H1 (cell line): ENCODE measurements at regions not wholly inside any gene's neighbourhood (a gene's known extent, or its start where the extent isn't known, plus 50 kb on each side); places are given as distances from the start of the nearest gene placed in this dataset.

ENCODE experiments used
- CTCF ChIA-PET: fragments of 300-600 bp; sonication (Branson Sonifier 250); formaldehyde crosslinking; loops from one replicate; lab custom pipeline; 2021; ENCODE audit not compliant: partially characterized antibody; lab: Charles Lee
- POLR2A ChIA-PET: fragments of 300-600 bp; sonication (Branson Sonifier 250); formaldehyde crosslinking; loops from one replicate; lab custom pipeline; 2021; ENCODE audit warnings: inconsistent platforms; ENCODE audit not compliant: partially characterized antibody; lab: Charles Lee
- DNase-seq, 2 experiments: peaks; one replicate each; pipeline versions ENCODE4 v3.0.0 to v3.0.0-alpha.2; 2010 to 2022; ENCODE audit warnings: low spot score in 2 of 2, low read depth in 1 of 2, mixed read lengths in 1 of 2
- FAIRE-seq: peaks from 2 replicates; lab custom pipeline; 2011; peaks lifted over from hg19 to GRCh38; lab: Jason Lieb, UNC
- H2AFZ ChIP-seq: 2 replicates; pipeline ENCODE4 v1.8.1; 2012; ENCODE audit warnings: low read length, inconsistent platforms
- H2AK5ac ChIP-seq: 2 replicates; pipeline ENCODE4 v1.6.1; 2013; ENCODE audit warnings: low read depth, low read length
- H2BK120ac ChIP-seq: replicated peaks from 2 replicates; pipeline ENCODE3; 2013; ENCODE audit warnings: low read depth, low read length, inconsistent platforms
- H2BK12ac ChIP-seq: 2 replicates; pipeline ENCODE4 v1.6.1; 2013; ENCODE audit warnings: low read depth, low read length
- H2BK15ac ChIP-seq: 2 replicates; pipeline ENCODE4 v1.6.1; 2013; ENCODE audit warnings: low read length
- H2BK20ac ChIP-seq: 2 replicates; pipeline ENCODE4 v1.6.1; 2013; ENCODE audit warnings: low read length
- H2BK5ac ChIP-seq: 2 replicates; pipeline ENCODE4 v1.6.1; 2013; ENCODE audit warnings: low read depth, low read length
- H3K14ac ChIP-seq: 2 replicates; pipeline ENCODE4 v1.6.1; 2013; ENCODE audit warnings: inconsistent platforms; ENCODE audit not compliant: insufficient read length
- H3K18ac ChIP-seq: 2 replicates; pipeline ENCODE4 v1.6.1; 2013; ENCODE audit warnings: low read length; ENCODE audit errors: extremely low read depth
- H3K23ac ChIP-seq: 2 replicates; pipeline ENCODE4 v1.6.1; 2013; ENCODE audit warnings: inconsistent platforms; ENCODE audit not compliant: insufficient read length
- H3K23me2 ChIP-seq: 2 replicates; pipeline ENCODE4 v1.6.1; 2013; ENCODE audit warnings: low read depth, low read length
- H3K27ac ChIP-seq: 2 replicates; pipeline ENCODE4 v1.6.1; 2011; ENCODE audit warnings: low read depth, low read length, inconsistent platforms
- H3K27me3 ChIP-seq, 4 experiments: replicated peaks in 1 of 4; 1 replicate in 1 of 4; 2 replicates in 3 of 4; pipeline versions ENCODE4 v1.6.1 to v1.8.1; 2011 to 2013; ENCODE audit warnings: low read length in 3 of 4, mild to moderate bottlenecking in 3 of 4, inconsistent platforms in 2 of 4, mixed read lengths in 2 of 4, moderate library complexity in 1 of 4; ENCODE audit not compliant: control insufficient read depth in 3 of 4, insufficient read depth in 3 of 4; ENCODE audit errors: extremely low read depth in 1 of 4
- H3K36me3 ChIP-seq, 4 experiments: 2 replicates each; pipeline versions ENCODE4 v1.6.1 to v1.8.1; 2011 to 2013; ENCODE audit warnings: mild to moderate bottlenecking in 4 of 4, low read length in 3 of 4, moderate library complexity in 2 of 4, control low read depth in 1 of 4, inconsistent platforms in 1 of 4; ENCODE audit not compliant: insufficient read depth in 4 of 4, control insufficient read depth in 2 of 4
- H3K4ac ChIP-seq: replicated peaks from 2 replicates; pipeline ENCODE3; 2013; ENCODE audit warnings: low read length, low read depth, mixed read lengths, inconsistent platforms; ENCODE audit not compliant: insufficient read length
- H3K4me1 ChIP-seq, 4 experiments: replicated peaks in 1 of 4; 1 replicate in 1 of 4; 2 replicates in 3 of 4; pipeline versions ENCODE4 v1.6.1 to v1.8.1; 2011 to 2013; ENCODE audit warnings: low read length in 3 of 4, inconsistent platforms in 2 of 4, mixed read lengths in 1 of 4; ENCODE audit not compliant: insufficient read depth in 4 of 4, control insufficient read depth in 3 of 4
- H3K4me2 ChIP-seq, 2 experiments: 2 replicates each; pipeline versions ENCODE4 v1.6.1 to v1.8.1; 2011 to 2013; ENCODE audit warnings: low read depth in 2 of 2, low read length in 2 of 2, control low read depth in 1 of 2, inconsistent platforms in 1 of 2, mild to moderate bottlenecking in 1 of 2; ENCODE audit not compliant: insufficient read depth in 1 of 2
- H3K4me3 ChIP-seq, 4 experiments: fragments of 200-600, 300-600 bp in 1 of 4; sonication (generic), shearing (Covaris generic), sonication (Bioruptor Twin) in 1 of 4; 2 replicates each; pipeline versions ENCODE4 v1.5.1 to v1.8.1; 2011 to 2016; ENCODE audit warnings: low read length in 4 of 4, low read depth in 3 of 4, control low read depth in 2 of 4, inconsistent platforms in 2 of 4, mild to moderate bottlenecking in 2 of 4, mixed read lengths in 1 of 4, moderate library complexity in 1 of 4; ENCODE audit not compliant: insufficient read depth in 2 of 4; ENCODE audit errors: extremely low read depth in 1 of 4
- H3K56ac ChIP-seq: replicated peaks from 2 replicates; pipeline ENCODE3; 2013; ENCODE audit warnings: low read depth, mild to moderate bottlenecking, mixed read lengths, low read length, inconsistent platforms; ENCODE audit not compliant: insufficient read length
- H3K79me1 ChIP-seq: 2 replicates; pipeline ENCODE4 v1.6.1; 2013; ENCODE audit warnings: low read depth, low read length, control low read depth
- H3K79me2 ChIP-seq, 2 experiments: 2 replicates each; pipeline versions ENCODE4 v1.6.1 to v1.8.1; 2012 to 2013; ENCODE audit warnings: low read length in 2 of 2, mild to moderate bottlenecking in 2 of 2, inconsistent platforms in 1 of 2; ENCODE audit not compliant: insufficient read depth in 2 of 2, control insufficient read depth in 1 of 2
- H3K9ac ChIP-seq, 4 experiments: replicated peaks in 1 of 4; 1 replicate in 1 of 4; 2 replicates in 3 of 4; pipeline versions ENCODE4 v1.6.1 to v1.8.1; 2011 to 2013; ENCODE audit warnings: low read depth in 3 of 4, low read length in 3 of 4, control low read depth in 2 of 4, mild to moderate bottlenecking in 2 of 4, moderate library complexity in 2 of 4, inconsistent platforms in 1 of 4; ENCODE audit errors: extremely low read depth in 1 of 4
- H3K9me3 ChIP-seq, 2 experiments: 2 replicates each; pipeline versions ENCODE4 v1.6.1 to v1.8.1; 2012 to 2013; ENCODE audit warnings: mild to moderate bottlenecking in 2 of 2, moderate library complexity in 2 of 2, control low read depth in 1 of 2, inconsistent platforms in 1 of 2, low read depth in 1 of 2, low read length in 1 of 2, mixed read lengths in 1 of 2; ENCODE audit not compliant: insufficient read depth in 2 of 2
- H4K20me1 ChIP-seq, 2 experiments: replicated peaks in 1 of 2; 2 replicates each; pipeline versions ENCODE3 to v1.8.1; 2011 to 2013; ENCODE audit warnings: inconsistent platforms in 2 of 2, low read length in 2 of 2, mild to moderate bottlenecking in 1 of 2; ENCODE audit not compliant: insufficient read depth in 2 of 2, control insufficient read depth in 1 of 2
- H4K5ac ChIP-seq: 2 replicates; pipeline ENCODE4 v1.6.1; 2013; ENCODE audit warnings: low read length, low read depth, mixed read lengths, inconsistent platforms; ENCODE audit not compliant: insufficient read length
- H4K8ac ChIP-seq: 2 replicates; pipeline ENCODE4 v1.8.0; 2013; ENCODE audit warnings: mild to moderate bottlenecking, moderate library complexity, low read length, inconsistent platforms; ENCODE audit not compliant: insufficient read depth; ENCODE audit errors: extremely low read depth
- H4K91ac ChIP-seq: replicated peaks from 2 replicates; pipeline ENCODE3; 2013; ENCODE audit warnings: low read length, mixed read lengths, inconsistent platforms; ENCODE audit not compliant: insufficient read length
- BACH1 ChIP-seq: IDR thresholded peaks from 2 replicates; pipeline ENCODE4 v1.6.1; 2012; ENCODE audit warnings: low read length, improper control_type of control experiment
- BCL11A ChIP-seq, 2 experiments: IDR thresholded peaks; one replicate each; pipeline ENCODE4 v1.6.1; 2011; ENCODE audit warnings: low read depth in 2 of 2, low read length in 2 of 2, mild to moderate bottlenecking in 2 of 2
- CREB1 ChIP-seq: IDR thresholded peaks from 2 replicates; pipeline ENCODE4 v1.6.1; 2012; ENCODE audit warnings: inconsistent platforms
- FOSL1 ChIP-seq: IDR thresholded peaks from 2 replicates; pipeline ENCODE4 v1.6.1; 2011; ENCODE audit warnings: mild to moderate bottlenecking, low read depth, low read length, moderate library complexity; ENCODE audit not compliant: insufficient read depth
- RFX5 ChIP-seq: IDR thresholded peaks from 2 replicates; pipeline ENCODE4 v1.6.1; 2011; ENCODE audit warnings: low read depth, low read length, improper control_type of control experiment, borderline replicate concordance
- ZNF274 ChIP-seq: IDR thresholded peaks from 2 replicates; pipeline ENCODE4 v1.7.0; 2012; ENCODE audit warnings: low read length, borderline replicate concordance; ENCODE audit errors: extremely low read depth
- TF ChIP-seq, protein P1 (sequence below): IDR thresholded peaks from 2 replicates; pipeline ENCODE4 v1.6.1; 2011; ENCODE audit warnings: low read length, improper control_type of control experiment

DNA sequence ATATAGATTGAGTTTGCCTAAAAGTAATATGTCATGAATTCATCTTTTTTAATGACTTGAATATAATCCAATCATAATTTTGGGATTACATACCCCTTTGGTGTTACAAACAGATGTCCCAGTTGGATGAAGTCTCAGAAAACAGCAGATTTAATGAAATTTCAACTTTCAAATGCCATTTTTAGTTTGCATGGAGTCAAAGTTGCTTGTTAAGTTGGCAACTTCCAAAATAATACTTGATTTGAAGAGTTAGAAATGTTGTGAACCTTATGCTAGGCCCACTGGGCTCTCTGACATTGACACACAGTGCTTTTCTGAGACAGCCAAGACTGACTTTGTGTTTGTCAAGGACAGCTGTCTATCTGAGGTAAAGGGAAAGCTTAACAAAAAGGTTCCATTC lies 248.1 kb downstream of the KIF20B start:
- Histone ChIP-seq H3K36me3 (no peaks in the 10 kb centered on the region), H3K27ac (no peak overlapping the region), H4K8ac (no peak overlapping the region), H3K4me3 (no peak overlapping the region), H2BK5ac (no peak overlapping the region), H2BK20ac (no peak overlapping the region), H2BK15ac (no peak overlapping the region), H3K79me2 (no peaks in the 10 kb centered on the region), H2BK12ac (no peak overlapping the region), H3K14ac (no peak overlapping the region), H4K91ac (no peak overlapping the region), H2AFZ (no peak overlapping the region), H3K23me2 (no peaks in the 10 kb centered on the region; the same call in 1 of the 2 replicates), H3K4me1 (no peaks in the 10 kb centered on the region), H2AK5ac (no peak overlapping the region), H3K56ac (no peak overlapping the region), H3K18ac (no peak overlapping the region), H3K4ac (no peak overlapping the region), H4K5ac (no peak overlapping the region), H3K23ac (no peak overlapping the region), H3K27me3 (no peaks in the 10 kb centered on the region), H2BK120ac (no peak overlapping the region), H3K9me3 (no peaks in the 10 kb centered on the region), H3K9ac (no peak overlapping the region), H4K20me1 (no peaks in the 10 kb centered on the region), H3K79me1 (no peaks in the 10 kb centered on the region), H3K4me2 (no peak overlapping the region)
- DNase-seq (no peak), FAIRE-seq (no peak)
- TF ChIP-seq, protein P1, sequence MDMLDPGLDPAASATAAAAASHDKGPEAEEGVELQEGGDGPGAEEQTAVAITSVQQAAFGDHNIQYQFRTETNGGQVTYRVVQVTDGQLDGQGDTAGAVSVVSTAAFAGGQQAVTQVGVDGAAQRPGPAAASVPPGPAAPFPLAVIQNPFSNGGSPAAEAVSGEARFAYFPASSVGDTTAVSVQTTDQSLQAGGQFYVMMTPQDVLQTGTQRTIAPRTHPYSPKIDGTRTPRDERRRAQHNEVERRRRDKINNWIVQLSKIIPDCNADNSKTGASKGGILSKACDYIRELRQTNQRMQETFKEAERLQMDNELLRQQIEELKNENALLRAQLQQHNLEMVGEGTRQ, result no peak
- no peak for TF ChIP-seq CREB1
- no peak for TF ChIP-seq FOSL1
- TF ChIP-seq ZNF274, result no peak
- no peak for TF ChIP-seq BACH1
- TF ChIP-seq RFX5, result no peak
- no peak for TF ChIP-seq BCL11A (IDR thresholded peaks at IDR 0.05; ENCODE audit: low read depth in 2 of 2, low read length in 2 of 2)
- CTCF ChIA-PET, result no interaction called here
- POLR2A ChIA-PET, result no interaction called here
